MCF 10A (cell line): ENCODE measurements at regions not wholly inside any gene's neighbourhood (a gene's known extent, or its start where the extent isn't known, plus 50 kb on each side); places are given as distances from the start of the nearest gene placed in this dataset.

ENCODE experiments used
- BruUV-seq: library from RNA; stranded (reverse); fragments of 400-500 nt; replicated peaks from 2 replicates; lab custom pipeline; 2021; lab: Mats Ljungman, UMichigan
- CTCF ChIA-PET: fragments of 300-600 bp; sonication (Branson Sonifier 250); formaldehyde crosslinking; extraction: SDS; loops from one replicate; lab custom pipeline; 2021; ENCODE audit warnings: antibody characterized with exemption, inconsistent platforms; lab: Yijun Ruan, JAX
- POLR2A ChIA-PET: fragments of 300-600, 350-650 bp; sonication (Branson Sonifier 250); formaldehyde crosslinking; extraction: SDS; loops from one replicate; lab custom pipeline; 2020; ENCODE audit warnings: antibody characterized with exemption, inconsistent platforms; lab: Yijun Ruan, JAX
- DNase-seq: peaks from one replicate; pipeline ENCODE4 v3.0.0-alpha.2; 2018; ENCODE audit not compliant: unreplicated experiment
- H3K27ac Mint-ChIP-seq: one replicate; pipeline ENCODE4 v1.8.0; 2022; ENCODE audit warnings: mild to moderate bottlenecking, low read depth, mixed read lengths; ENCODE audit not compliant: unreplicated experiment
- H3K27me3 Mint-ChIP-seq: one replicate; pipeline ENCODE4 v1.8.0; 2022; ENCODE audit warnings: mixed read lengths; ENCODE audit not compliant: insufficient read depth, unreplicated experiment
- H3K36me3 Mint-ChIP-seq: one replicate; pipeline ENCODE4 v1.8.0; 2022; ENCODE audit warnings: mild to moderate bottlenecking, moderate library complexity, mixed read lengths; ENCODE audit not compliant: insufficient read depth, unreplicated experiment
- H3K4me1 Mint-ChIP-seq: one replicate; pipeline ENCODE4 v1.8.0; 2022; ENCODE audit warnings: mixed read lengths; ENCODE audit not compliant: insufficient read depth, unreplicated experiment
- H3K4me3 Mint-ChIP-seq: one replicate; pipeline ENCODE4 v1.8.0; 2022; ENCODE audit warnings: mild to moderate bottlenecking, moderate library complexity, mixed read lengths; ENCODE audit not compliant: unreplicated experiment
- H3K9me3 Mint-ChIP-seq: one replicate; pipeline ENCODE4 v1.8.0; 2022; ENCODE audit warnings: mixed read lengths; ENCODE audit not compliant: unreplicated experiment
- intact Hi-C: fragments of 100-400 bp; cut with micrococcal nuclease; formaldehyde crosslinking; loops from 2 replicates; pipeline ENCODE4 v1.14.1; 2022
- TF ChIP-seq, protein P1 (sequence below): fragments of 200-600 bp; IDR thresholded peaks from one replicate; pipeline ENCODE4 v1.8.0; 2022; ENCODE audit warnings: antibody characterized with exemption, mild to moderate bottlenecking; ENCODE audit not compliant: unreplicated experiment

DNA sequence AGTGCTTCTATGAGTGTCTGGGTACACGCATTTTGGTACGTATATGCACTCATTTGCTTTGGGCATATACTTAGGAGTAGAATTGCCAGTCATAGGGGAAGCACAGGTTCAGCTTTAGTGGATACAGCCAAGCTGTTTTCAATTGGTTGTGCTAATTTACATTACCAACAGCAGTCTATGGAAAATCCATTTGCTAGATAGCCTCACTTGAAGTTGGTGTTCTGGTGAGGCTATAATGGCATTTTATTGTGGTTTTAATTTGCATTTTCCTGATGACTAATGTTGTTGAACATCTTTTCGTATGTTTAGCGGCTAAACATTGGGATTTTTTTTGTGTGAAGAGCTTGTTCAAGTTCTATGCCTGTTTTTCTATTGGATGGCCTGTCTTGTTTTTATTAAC lies 76.8 kb upstream of the ANKH start:
- CTCF ChIA-PET = interaction anchor here (0.8 to 2.9 kb wide), 4 partner anchors 10 to 55 kb away, joined by 3 to 18 read pairs (median 5); no protein-coding TSS in a partner anchor

DNA sequence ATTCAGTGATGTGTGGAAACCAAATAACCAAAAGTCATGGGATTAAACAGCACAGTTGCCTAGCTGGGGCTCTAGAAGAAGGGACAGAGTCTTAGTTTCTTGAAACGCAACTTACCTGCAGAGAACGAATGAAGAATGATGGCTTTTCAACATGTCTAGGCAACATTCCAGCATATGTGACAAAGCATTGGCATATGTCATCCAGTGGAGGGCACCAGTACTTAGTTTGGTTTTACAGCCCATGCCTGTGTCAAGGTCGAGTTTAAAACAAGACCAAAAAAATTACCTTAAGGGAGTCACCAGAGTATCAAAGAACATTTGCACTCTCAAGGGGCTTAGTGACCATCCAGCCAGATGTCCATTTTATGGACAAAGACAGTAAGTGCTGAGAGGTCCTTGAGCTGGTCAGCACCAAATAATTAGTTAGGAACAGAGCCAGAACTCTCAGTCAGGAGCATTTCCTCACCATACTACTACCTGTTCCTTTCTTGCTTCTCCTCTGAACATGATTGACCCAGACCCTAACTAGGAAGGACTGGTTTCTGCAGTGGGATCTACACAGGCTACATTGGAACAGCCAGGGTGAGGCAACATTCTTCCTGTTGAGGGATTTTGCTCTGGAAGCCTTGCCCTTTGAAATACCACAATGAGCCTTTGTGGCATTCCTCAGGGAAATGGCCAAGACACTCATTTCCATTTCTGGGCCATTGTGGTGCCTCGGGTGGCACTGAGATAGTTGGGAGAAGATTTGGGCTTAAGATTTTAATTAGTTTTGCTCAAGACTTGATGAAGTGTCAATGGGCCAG lies 75.4 kb upstream of the ANKH start:
- no TSS peak for BruUV-seq
- H3K9me3 Mint-ChIP-seq = no peaks in the 10 kb centered on the region
- intact Hi-C loops = loop anchor here (1.0 to 5.0 kb wide), 3 partner anchors 56 to 260 kb away; no protein-coding TSS in a partner anchor
- H3K36me3 Mint-ChIP-seq = no peaks in the 10 kb centered on the region
- no peak overlapping the region for H3K4me3 Mint-ChIP-seq
- H3K27me3 Mint-ChIP-seq = no peaks in the 10 kb centered on the region
- no peak overlapping the region for H3K27ac Mint-ChIP-seq
- TF ChIP-seq, protein P1, sequence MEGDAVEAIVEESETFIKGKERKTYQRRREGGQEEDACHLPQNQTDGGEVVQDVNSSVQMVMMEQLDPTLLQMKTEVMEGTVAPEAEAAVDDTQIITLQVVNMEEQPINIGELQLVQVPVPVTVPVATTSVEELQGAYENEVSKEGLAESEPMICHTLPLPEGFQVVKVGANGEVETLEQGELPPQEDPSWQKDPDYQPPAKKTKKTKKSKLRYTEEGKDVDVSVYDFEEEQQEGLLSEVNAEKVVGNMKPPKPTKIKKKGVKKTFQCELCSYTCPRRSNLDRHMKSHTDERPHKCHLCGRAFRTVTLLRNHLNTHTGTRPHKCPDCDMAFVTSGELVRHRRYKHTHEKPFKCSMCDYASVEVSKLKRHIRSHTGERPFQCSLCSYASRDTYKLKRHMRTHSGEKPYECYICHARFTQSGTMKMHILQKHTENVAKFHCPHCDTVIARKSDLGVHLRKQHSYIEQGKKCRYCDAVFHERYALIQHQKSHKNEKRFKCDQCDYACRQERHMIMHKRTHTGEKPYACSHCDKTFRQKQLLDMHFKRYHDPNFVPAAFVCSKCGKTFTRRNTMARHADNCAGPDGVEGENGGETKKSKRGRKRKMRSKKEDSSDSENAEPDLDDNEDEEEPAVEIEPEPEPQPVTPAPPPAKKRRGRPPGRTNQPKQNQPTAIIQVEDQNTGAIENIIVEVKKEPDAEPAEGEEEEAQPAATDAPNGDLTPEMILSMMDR = peak; percentile 27
- ChIA-PET CTCF (interaction anchor here (0.6 to 1.7 kb wide), 15 partner anchors 10 to 837 kb away, joined by 3 to 7 read pairs (median 4); no protein-coding TSS in a partner anchor), POLR2A (no interaction called here)
- DNase-seq = peak; percentile 66
- H3K4me1 Mint-ChIP-seq = peaks cover 6% of the 10 kb centered on the region

More for the DNA sequence above, 76.8 kb upstream of the ANKH start:
- Mint-ChIP-seq H3K36me3 (no peaks in the 10 kb centered on the region), H3K4me3 (no peak overlapping the region), H3K9me3 (no peaks in the 10 kb centered on the region), H3K4me1 (peaks cover 6% of the 10 kb centered on the region), H3K27me3 (no peaks in the 10 kb centered on the region), H3K27ac (no peak overlapping the region)
- intact Hi-C loops = loop anchor here (5.0 kb wide), 2 partner anchors 221 to 261 kb away; no protein-coding TSS in a partner anchor
- no TSS peak for BruUV-seq
- POLR2A ChIA-PET = no interaction called here
- TF ChIP-seq, protein P1 = no peak
- no peak for DNase-seq

DNA sequence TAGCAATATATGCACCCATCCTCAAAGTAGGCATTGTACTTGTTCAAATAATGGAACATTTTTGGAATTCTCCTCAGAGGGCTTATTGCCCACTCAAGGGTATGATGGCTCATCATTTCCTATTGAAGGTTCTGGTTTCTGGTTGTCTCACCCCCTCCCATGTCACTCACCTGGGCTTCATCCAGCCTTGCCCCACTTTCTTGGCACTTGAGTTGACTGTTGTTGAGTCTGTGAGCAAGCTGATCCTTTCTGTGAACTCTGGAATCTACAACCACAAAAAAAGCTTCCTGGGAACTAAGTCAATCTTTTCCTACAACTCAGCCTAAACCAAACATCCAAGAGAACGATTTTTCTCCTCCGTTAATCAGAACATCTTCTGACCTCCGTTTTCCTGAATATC lies 73.9 kb upstream of the ANKH start:
- ChIA-PET POLR2A (interaction anchor here (0.6 kb wide), 1 partner anchor 38 kb away, joined by 3 read pairs; no protein-coding TSS in a partner anchor), CTCF (interaction anchor here (0.6 kb wide), 1 partner anchor 260 kb away, joined by 3 read pairs; no protein-coding TSS in a partner anchor)
- no peaks in the 10 kb centered on the region for H3K27me3 Mint-ChIP-seq
- TF ChIP-seq, protein P1 = no peak
- no peak overlapping the region for H3K4me3 Mint-ChIP-seq
- no peaks in the 10 kb centered on the region for H3K36me3 Mint-ChIP-seq
- no peak for DNase-seq
- H3K4me1 Mint-ChIP-seq = peaks cover 6% of the 10 kb centered on the region
- intact Hi-C loops = loop anchor here (5.0 kb wide), 2 partner anchors 218 to 258 kb away; no protein-coding TSS in a partner anchor
- no peak overlapping the region for H3K27ac Mint-ChIP-seq
- H3K9me3 Mint-ChIP-seq = no peaks in the 10 kb centered on the region
- BruUV-seq = no TSS peak

DNA sequence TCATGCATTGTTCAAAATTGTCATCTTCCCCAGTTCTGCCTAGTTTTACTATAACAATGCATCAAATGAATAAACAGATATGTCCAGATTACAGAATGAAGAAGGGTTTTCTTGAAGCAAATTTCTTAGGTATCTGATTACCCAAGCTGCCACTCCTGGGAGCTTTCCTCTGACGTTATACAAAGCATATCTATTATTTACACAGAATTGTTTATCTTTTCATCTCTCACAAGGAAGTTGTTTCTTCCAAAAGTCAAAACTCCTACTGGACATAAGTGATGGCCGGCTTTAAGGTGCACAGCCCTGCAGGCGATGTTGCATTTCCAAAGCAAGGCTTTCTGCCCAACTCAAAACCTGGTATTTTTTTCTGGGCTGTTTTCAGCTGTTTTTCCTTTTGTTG lies 73.4 kb upstream of the ANKH start:
- no peak overlapping the region for H3K4me3 Mint-ChIP-seq
- TF ChIP-seq, protein P1 = no peak
- no peaks in the 10 kb centered on the region for H3K9me3 Mint-ChIP-seq
- peaks cover 6% of the 10 kb centered on the region for H3K4me1 Mint-ChIP-seq
- H3K27me3 Mint-ChIP-seq = no peaks in the 10 kb centered on the region
- BruUV-seq = no TSS peak
- no peak overlapping the region for H3K27ac Mint-ChIP-seq
- DNase-seq = no peak
- H3K36me3 Mint-ChIP-seq = no peaks in the 10 kb centered on the region
- intact Hi-C loops = loop anchor here (5.0 kb wide), 2 partner anchors 218 to 258 kb away; no protein-coding TSS in a partner anchor
- ChIA-PET POLR2A (interaction anchor here (0.6 kb wide), 2 partner anchors 20 to 39 kb away, joined by 3 read pairs; no protein-coding TSS in a partner anchor), CTCF (interaction anchor here (0.6 to 1.2 kb wide), 3 partner anchors 9 to 260 kb away, joined by 3 read pairs; no protein-coding TSS in a partner anchor)
